Lower leg skin (tissue), 4 donors: ENCODE measurements at regions not wholly inside any gene's neighbourhood (a gene's known extent, or its start where the extent isn't known, plus 50 kb on each side); places are given as distances from the start of the nearest gene placed in this dataset.

ENCODE experiments used
- DNase-seq, 2 donors: peaks; one replicate each; pipeline ENCODE4 v3.0.0-alpha.2; 2019; ENCODE audit warnings: low spot score in 2 of 2
- H3K4me3 ChIP-seq: fragments of 200-600 bp; sonication (generic); 2 replicates; pipeline ENCODE4 v1.5.1; 2017; ENCODE audit warnings: mild to moderate bottlenecking, low read depth; ENCODE audit not compliant: poor library complexity, severe bottlenecking
- CTCF ChIP-seq, 3 donors: fragments of 450-650 bp; IDR thresholded peaks; one replicate each; pipeline ENCODE4 v1.5.1; 2016; ENCODE audit warnings: antibody characterized with exemption in 3 of 3, mild to moderate bottlenecking in 3 of 3, moderate library complexity in 2 of 3
- POLR2A ChIP-seq, 2 donors: fragments of 450-650 bp; IDR thresholded peaks; one replicate each; pipeline ENCODE4 v1.6.1; 2016 to 2017; ENCODE audit warnings: antibody characterized with exemption in 2 of 2, mild to moderate bottlenecking in 1 of 2, moderate library complexity in 1 of 2
- WGBS, 2 donors: methylation state at CpG; one replicate each; pipeline ENCODE4 v1.1.5; 2018; 5-methylcytosine and 5-hydroxymethylcytosine counted together
- intact Hi-C: fragments of 100-400 bp; cut with DNase I; formaldehyde crosslinking; loops from one replicate; pipeline ENCODE4 v1.15.0; 2023; ENCODE audit warnings: low total_unique reads

- TF ChIP-seq CTCF (IDR thresholded peaks at IDR 0.05) (no peak), POLR2A (IDR thresholded peaks at IDR 0.05) (no peak)
- intact Hi-C loops: no loop called here
- no peak overlapping the region for H3K4me3 ChIP-seq
- DNase-seq: no peak
- WGBS, 2 donors: 90 to 94% methylated on average over 2 of the region's 2 CpGs
Measured at GRCh38 chr5:12413075-12413474, 508.8 kb upstream of the CTNND2 start.

- no peak overlapping the region for H3K4me3 ChIP-seq
- no peak for TF ChIP-seq POLR2A (IDR thresholded peaks at IDR 0.05)
- no peak for TF ChIP-seq CTCF (IDR thresholded peaks at IDR 0.05)
- WGBS, 2 donors: 61 to 75% methylated on average over 2 of the region's 2 CpGs
- intact Hi-C loops: no loop called here
- DNase-seq: no peak
Measured at GRCh38 chr5:12399868-12400267, 495.6 kb upstream of the CTNND2 start.

GRCh38 chr5:12392246-12392645 lies 488.0 kb upstream of the CTNND2 start:
- DNase-seq: no peak
- no peak for TF ChIP-seq POLR2A (IDR thresholded peaks at IDR 0.05)
- TF ChIP-seq CTCF (IDR thresholded peaks at IDR 0.05): no peak
- H3K4me3 ChIP-seq: no peak overlapping the region
- intact Hi-C loops: no loop called here
- 63 to 74% methylated on average over 1 of the region's 1 CpG for WGBS, 2 donors

- H3K4me3 ChIP-seq: no peak overlapping the region
- DNase-seq: no peak
- WGBS, 2 donors: 77% methylated on average over 1 of the region's 1 CpG; no CpG with 5 or more reads in 1 of the 2 donors
- intact Hi-C loops: no loop called here
- TF ChIP-seq CTCF (IDR thresholded peaks at IDR 0.05) (no peak), POLR2A (IDR thresholded peaks at IDR 0.05) (no peak)
Measured at GRCh38 chr5:12385095-12385494, 480.8 kb upstream of the CTNND2 start.

- no peak for TF ChIP-seq POLR2A (IDR thresholded peaks at IDR 0.05)
- no peak for TF ChIP-seq CTCF (IDR thresholded peaks at IDR 0.05)
- intact Hi-C loops: no loop called here
- 74 to 90% methylated on average over 5 of the region's 5 CpGs for WGBS, 2 donors
- no peak overlapping the region for H3K4me3 ChIP-seq
- no peak for DNase-seq
Measured at GRCh38 chr5:12384005-12384404, 479.8 kb upstream of the CTNND2 start.

GRCh38 chr5:12367973-12368372 lies 463.7 kb upstream of the CTNND2 start:
- no peak for TF ChIP-seq POLR2A (IDR thresholded peaks at IDR 0.05)
- TF ChIP-seq CTCF (IDR thresholded peaks at IDR 0.05): no peak
- 75 to 80% methylated on average over 4 of the region's 4 CpGs for WGBS, 2 donors

More at GRCh38 chr5:12367973-12368372, 463.7 kb upstream of the CTNND2 start:
- DNase-seq: no peak
- intact Hi-C loops: no loop called here
- H3K4me3 ChIP-seq: no peak overlapping the region
